ENCODE measurements at regions not wholly inside any gene's neighbourhood (a gene's known extent, or its start where the extent isn't known, plus 50 kb on each side); places are given as distances from the start of the nearest gene placed in this dataset.

GRCh38 chrX:100477958-100478357 lies 67.9 kb upstream of the PCDH19 start:
- TF ChIP-seq ZFX (IDR thresholded peaks at IDR 0.05) (no peak), CTCF (conservative IDR thresholded peaks at IDR 0.05) (no peak)
- H3K27ac ChIP-seq, result no peak overlapping the region

GRCh38 chrX:100477467-100477866 lies 67.4 kb upstream of the PCDH19 start:
- H3K27ac ChIP-seq, result no peak overlapping the region
- TF ChIP-seq ZFX (IDR thresholded peaks at IDR 0.05) (no peak), CTCF (conservative IDR thresholded peaks at IDR 0.05) (no peak)
